WERI-Rb-1 (cell line): ENCODE measurements at regions not wholly inside any gene's neighbourhood (a gene's known extent, or its start where the extent isn't known, plus 50 kb on each side); places are given as distances from the start of the nearest gene placed in this dataset.

Experiments used
- DNase-seq: peaks from one replicate; pipeline ENCODE4 v3.0.0-alpha.2; 2020
- H3K27ac ChIP-seq: fragments of 250-450 bp; sonication (Bioruptor Pico); 2 replicates; pipeline ENCODE4 v1.5.1; 2020; ENCODE audit warnings: mild to moderate bottlenecking, moderate library complexity
- H3K27me3 ChIP-seq: fragments of 250-450 bp; sonication (Bioruptor Pico); 2 replicates; pipeline ENCODE4 v1.5.1; 2021; ENCODE audit warnings: mild to moderate bottlenecking, low read depth, moderate library complexity; ENCODE audit not compliant: insufficient read depth, severe bottlenecking
- H3K36me3 ChIP-seq: fragments of 250-450 bp; sonication (Bioruptor Pico); 2 replicates; pipeline ENCODE4 v1.5.1; 2020; ENCODE audit warnings: mild to moderate bottlenecking, moderate library complexity
- H3K4me3 ChIP-seq: 2 replicates; pipeline ENCODE4 v1.5.1; 2011; ENCODE audit warnings: low read depth, mild to moderate bottlenecking, control low read depth, low read length
- H3K9me3 ChIP-seq: fragments of 250-450 bp; sonication (Bioruptor Pico); 2 replicates; pipeline ENCODE4 v1.5.1; 2021; ENCODE audit warnings: mild to moderate bottlenecking, moderate library complexity; ENCODE audit not compliant: severe bottlenecking
- CTCF ChIP-seq: IDR thresholded peaks from 2 replicates; pipeline ENCODE4 v1.5.1; 2011; ENCODE audit warnings: low read depth, mild to moderate bottlenecking, control low read depth, inconsistent platforms, low read length

- no peak overlapping the region for H3K27ac ChIP-seq
- no peak for DNase-seq
- H3K9me3 ChIP-seq = no peaks in the 10 kb centered on the region
- H3K4me3 ChIP-seq = no peak overlapping the region
- H3K27me3 ChIP-seq = peaks cover 39% of the 10 kb centered on the region
- TF ChIP-seq CTCF = no peak
- H3K36me3 ChIP-seq = no peaks in the 10 kb centered on the region
These were observed 653.3 kb downstream of the NLGN4X start for GRCh38 chrX:5575407-5575806.

- no peak overlapping the region for H3K27ac ChIP-seq
- peaks cover 12% of the 10 kb centered on the region for H3K27me3 ChIP-seq
- no peak for DNase-seq
- TF ChIP-seq CTCF = no peak
- no peaks in the 10 kb centered on the region for H3K36me3 ChIP-seq
- H3K4me3 ChIP-seq = no peak overlapping the region
- H3K9me3 ChIP-seq = no peaks in the 10 kb centered on the region
These were observed 659.7 kb downstream of the NLGN4X start for GRCh38 chrX:5568934-5569333.

DNA sequence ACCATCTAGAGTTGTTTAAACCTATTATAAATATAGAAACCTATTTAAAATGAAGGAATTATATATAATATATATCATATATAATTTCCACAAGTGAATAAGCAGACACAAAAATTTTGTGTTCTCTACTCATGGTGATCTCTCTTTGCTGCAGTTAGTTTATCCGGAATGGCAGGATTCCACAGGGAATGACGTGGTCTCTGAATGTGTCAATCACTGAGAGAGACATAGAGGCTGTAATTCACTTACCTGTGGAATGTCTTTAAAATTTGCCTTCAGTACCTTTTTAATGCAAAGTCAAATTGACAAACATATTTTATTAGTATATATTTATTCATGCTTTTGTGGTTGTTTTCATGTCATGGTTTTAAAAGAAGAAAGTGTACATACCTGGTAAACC, 669.3 kb downstream of the NLGN4X start:
- no peak overlapping the region for H3K27ac ChIP-seq

GRCh38 chrX:5549512-5549911, 679.2 kb downstream of the NLGN4X start:
- TF ChIP-seq CTCF = no peak

More for the DNA sequence above, 669.3 kb downstream of the NLGN4X start:
- no peak for DNase-seq
- no peak for TF ChIP-seq CTCF
- Histone ChIP-seq H3K27me3 (peaks cover 5% of the 10 kb centered on the region), H3K4me3 (no peak overlapping the region), H3K9me3 (no peaks in the 10 kb centered on the region), H3K36me3 (no peaks in the 10 kb centered on the region)

GRCh38 chrX:5537098-5537497, 691.6 kb downstream of the NLGN4X start:
- no peak for DNase-seq
- TF ChIP-seq CTCF = no peak

More at GRCh38 chrX:5549512-5549911, 679.2 kb downstream of the NLGN4X start:
- Histone ChIP-seq H3K4me3 (no peak overlapping the region), H3K9me3 (no peaks in the 10 kb centered on the region), H3K36me3 (no peaks in the 10 kb centered on the region), H3K27me3 (peaks cover 25% of the 10 kb centered on the region), H3K27ac (no peak overlapping the region)
- DNase-seq = no peak

GRCh38 chrX:5536261-5536660, 692.4 kb downstream of the NLGN4X start:
- TF ChIP-seq CTCF = no peak
- no peak overlapping the region for H3K4me3 ChIP-seq
- H3K9me3 ChIP-seq = no peaks in the 10 kb centered on the region
- H3K27ac ChIP-seq = no peak overlapping the region
- no peaks in the 10 kb centered on the region for H3K36me3 ChIP-seq
- H3K27me3 ChIP-seq = peaks cover 52% of the 10 kb centered on the region
- DNase-seq = no peak

More at GRCh38 chrX:5537098-5537497, 691.6 kb downstream of the NLGN4X start:
- Histone ChIP-seq H3K9me3 (no peaks in the 10 kb centered on the region), H3K27ac (no peak overlapping the region), H3K4me3 (no peak overlapping the region), H3K27me3 (peaks cover 48% of the 10 kb centered on the region), H3K36me3 (no peaks in the 10 kb centered on the region)
